Astrocyte (in vitro differentiated cells and primary cell): ENCODE measurements at regions not wholly inside any gene's neighbourhood (a gene's known extent, or its start where the extent isn't known, plus 50 kb on each side); places are given as distances from the start of the nearest gene placed in this dataset.

ENCODE experiments used
- DNase-seq: peaks from one replicate; pipeline ENCODE4 v3.0.0-alpha.2; 2010; ENCODE audit warnings: low read depth
- FAIRE-seq: peaks from 2 replicates; lab custom pipeline; 2011; peaks lifted over from hg19 to GRCh38; lab: Jason Lieb, UNC
- H2AFZ ChIP-seq: 2 replicates; pipeline ENCODE4 v1.6.0; 2012; ENCODE audit warnings: low read depth, low read length, inconsistent platforms
- H3K27ac ChIP-seq: 2 replicates; pipeline ENCODE4 v1.5.1; 2011; ENCODE audit warnings: low read depth, low read length, inconsistent platforms
- H3K27me3 ChIP-seq: 2 replicates; pipeline ENCODE4 v1.6.0; 2011; ENCODE audit warnings: low read length, inconsistent platforms; ENCODE audit not compliant: insufficient read depth
- H3K36me3 ChIP-seq: 2 replicates; pipeline ENCODE4 v1.5.1; 2011; ENCODE audit warnings: low read length, inconsistent platforms; ENCODE audit not compliant: insufficient read depth
- H3K4me1 ChIP-seq: 2 replicates; pipeline ENCODE4 v1.5.1; 2011; ENCODE audit warnings: low read length, inconsistent platforms; ENCODE audit not compliant: insufficient read depth
- H3K4me2 ChIP-seq: 2 replicates; pipeline ENCODE4 v1.6.0; 2012; ENCODE audit warnings: low read length, inconsistent platforms
- H3K4me3 ChIP-seq: 2 replicates; pipeline ENCODE4 v1.5.1; 2011; ENCODE audit warnings: low read depth, mild to moderate bottlenecking, low read length, inconsistent platforms; ENCODE audit not compliant: insufficient read depth
- H3K79me2 ChIP-seq: 2 replicates; pipeline ENCODE4 v1.6.0; 2012; ENCODE audit warnings: mild to moderate bottlenecking, low read length, inconsistent platforms; ENCODE audit not compliant: insufficient read depth
- H3K9ac ChIP-seq: 2 replicates; pipeline ENCODE4 v1.6.0; 2012; ENCODE audit warnings: mild to moderate bottlenecking, low read length, inconsistent platforms
- H3K9me3 ChIP-seq: 2 replicates; pipeline ENCODE4 v1.5.1; 2012; ENCODE audit warnings: low read depth, mild to moderate bottlenecking, low read length, inconsistent platforms; ENCODE audit not compliant: insufficient read depth
- H4K20me1 ChIP-seq: 2 replicates; pipeline ENCODE4 v1.6.0; 2012; ENCODE audit warnings: low read length, inconsistent platforms; ENCODE audit not compliant: insufficient read depth
- H3K27ac Mint-ChIP-seq: one replicate; pipeline ENCODE4 v1.8.0; 2021; ENCODE audit warnings: mild to moderate bottlenecking, mixed read lengths; ENCODE audit not compliant: unreplicated experiment
- H3K27me3 Mint-ChIP-seq: one replicate; pipeline ENCODE4 v1.8.0; 2021; ENCODE audit warnings: low read depth, mixed read lengths; ENCODE audit not compliant: unreplicated experiment
- H3K36me3 Mint-ChIP-seq: one replicate; pipeline ENCODE4 v1.8.0; 2021; ENCODE audit warnings: low read depth, mixed read lengths; ENCODE audit not compliant: unreplicated experiment
- H3K4me1 Mint-ChIP-seq: one replicate; pipeline ENCODE4 v1.8.0; 2021; ENCODE audit warnings: low read depth, mixed read lengths; ENCODE audit not compliant: unreplicated experiment
- H3K4me3 Mint-ChIP-seq: one replicate; pipeline ENCODE4 v1.8.0; 2021; ENCODE audit warnings: mild to moderate bottlenecking, moderate library complexity, mixed read lengths; ENCODE audit not compliant: unreplicated experiment
- H3K9me3 Mint-ChIP-seq: one replicate; pipeline ENCODE4 v1.8.0; 2021; ENCODE audit warnings: mild to moderate bottlenecking, mixed read lengths; ENCODE audit not compliant: unreplicated experiment
- CTCF ChIP-seq: IDR thresholded peaks from 2 replicates; pipeline ENCODE4 v1.5.1; 2011; ENCODE audit warnings: low read depth, mild to moderate bottlenecking, inconsistent platforms, low read length, moderate library complexity; ENCODE audit not compliant: insufficient read depth
- EZH2 ChIP-seq: IDR thresholded peaks from 2 replicates; pipeline ENCODE4 v1.6.1; 2012; ENCODE audit warnings: mild to moderate bottlenecking, low read length, inconsistent platforms; ENCODE audit not compliant: insufficient read depth

- Mint-ChIP-seq H3K27ac (peak overlapping the region; percentile 35), H3K4me1 (peaks cover 25% of the 10 kb centered on the region), H3K27me3 (no peaks in the 10 kb centered on the region), H3K36me3 (no peaks in the 10 kb centered on the region), H3K9me3 (no peaks in the 10 kb centered on the region), H3K4me3 (no peak overlapping the region)
- no peaks in the 10 kb centered on the region for H3K9me3 ChIP-seq
- no peaks in the 10 kb centered on the region for H4K20me1 ChIP-seq
- H3K36me3 ChIP-seq: no peaks in the 10 kb centered on the region
- no peaks in the 10 kb centered on the region for H3K27me3 ChIP-seq
- no peak overlapping the region for H2AFZ ChIP-seq
- TF ChIP-seq CTCF (no peak), EZH2 (no peak)
- no peak overlapping the region for H3K4me3 ChIP-seq
- peaks cover 7% of the 10 kb centered on the region for H3K4me1 ChIP-seq
- H3K27ac ChIP-seq: no peak overlapping the region
- H3K4me2 ChIP-seq: peak overlapping the region; percentile 59
- H3K79me2 ChIP-seq: no peaks in the 10 kb centered on the region
- FAIRE-seq: no peak
- DNase-seq: no peak
- no peak overlapping the region for H3K9ac ChIP-seq
Measured at GRCh38 chr15:61517776-61518175, 288.7 kb upstream of the RORA start.

GRCh38 chr15:61517335-61517734 lies 288.2 kb upstream of the RORA start:
- peaks cover 7% of the 10 kb centered on the region for H3K4me1 ChIP-seq
- H3K27me3 ChIP-seq: no peaks in the 10 kb centered on the region
- FAIRE-seq (no peak), DNase-seq (no peak)
- no peaks in the 10 kb centered on the region for H3K36me3 ChIP-seq
- H3K9me3 Mint-ChIP-seq: no peaks in the 10 kb centered on the region
- H3K4me3 ChIP-seq: no peak overlapping the region
- H4K20me1 ChIP-seq: no peaks in the 10 kb centered on the region
- no peak overlapping the region for H3K4me2 ChIP-seq
- H3K4me1 Mint-ChIP-seq: peaks cover 23% of the 10 kb centered on the region
- H2AFZ ChIP-seq: no peak overlapping the region
- TF ChIP-seq EZH2 (no peak), CTCF (no peak)
- H3K27me3 Mint-ChIP-seq: peaks cover under 1% of the 10 kb centered on the region
- no peaks in the 10 kb centered on the region for H3K9me3 ChIP-seq
- no peaks in the 10 kb centered on the region for H3K79me2 ChIP-seq
- H3K4me3 Mint-ChIP-seq: no peak overlapping the region
- no peak overlapping the region for H3K27ac Mint-ChIP-seq
- no peak overlapping the region for H3K9ac ChIP-seq
- H3K27ac ChIP-seq: no peak overlapping the region
- H3K36me3 Mint-ChIP-seq: no peaks in the 10 kb centered on the region

GRCh38 chr15:61511756-61512155 lies 282.7 kb upstream of the RORA start:
- H3K9ac ChIP-seq: no peak overlapping the region
- H3K36me3 ChIP-seq: no peaks in the 10 kb centered on the region
- H3K4me1 Mint-ChIP-seq: no peaks in the 10 kb centered on the region
- peaks cover 11% of the 10 kb centered on the region for H3K27me3 Mint-ChIP-seq
- no peak for FAIRE-seq
- no peaks in the 10 kb centered on the region for H3K4me1 ChIP-seq
- no peak overlapping the region for H3K27ac ChIP-seq
- no peaks in the 10 kb centered on the region for H3K27me3 ChIP-seq
- H3K36me3 Mint-ChIP-seq: no peaks in the 10 kb centered on the region
- no peaks in the 10 kb centered on the region for H3K9me3 Mint-ChIP-seq
- TF ChIP-seq EZH2 (no peak), CTCF (no peak)
- H3K79me2 ChIP-seq: no peaks in the 10 kb centered on the region
- H2AFZ ChIP-seq: no peak overlapping the region
- no peak for DNase-seq
- no peak overlapping the region for H3K27ac Mint-ChIP-seq
- H4K20me1 ChIP-seq: no peaks in the 10 kb centered on the region
- no peaks in the 10 kb centered on the region for H3K9me3 ChIP-seq
- H3K4me3 Mint-ChIP-seq: no peak overlapping the region
- H3K4me2 ChIP-seq: no peak overlapping the region
- H3K4me3 ChIP-seq: no peak overlapping the region
